Left hindlimb (tissue), 1 donor: ENCODE measurements at regions not wholly inside any gene's neighbourhood (a gene's known extent, or its start where the extent isn't known, plus 50 kb on each side); places are given as distances from the start of the nearest gene placed in this dataset.

Experiments used
- DNase-seq: peaks from one replicate; pipeline ENCODE4 v3.0.0-alpha.2; 2018

GRCh38 chr4:58679886-58680285 lies 1569.7 kb upstream of the IGFBP7 start:
- DNase-seq = no peak

GRCh38 chr4:58679051-58679450 lies 1568.9 kb upstream of the IGFBP7 start:
- no peak for DNase-seq

GRCh38 chr4:58669783-58670182 lies 1559.6 kb upstream of the IGFBP7 start:
- no peak for DNase-seq

- DNase-seq = no peak
These were observed 1555.5 kb upstream of the IGFBP7 start for GRCh38 chr4:58665649-58666048.

GRCh38 chr4:58658701-58659100 lies 1548.5 kb upstream of the IGFBP7 start:
- DNase-seq = no peak

- no peak for DNase-seq
These were observed 1543.1 kb upstream of the IGFBP7 start for GRCh38 chr4:58653251-58653650.

GRCh38 chr4:58649226-58649625 lies 1539.0 kb upstream of the IGFBP7 start:
- DNase-seq = no peak

- no peak for DNase-seq
These were observed 1535.9 kb upstream of the IGFBP7 start for GRCh38 chr4:58646126-58646525.

GRCh38 chr4:58644549-58644948 lies 1534.4 kb upstream of the IGFBP7 start:
- DNase-seq = no peak

- DNase-seq = no peak
These were observed 1526.2 kb upstream of the IGFBP7 start for GRCh38 chr4:58636381-58636780.

- no peak for DNase-seq
These were observed 1507.0 kb upstream of the IGFBP7 start for GRCh38 chr4:58617226-58617625.

- DNase-seq = no peak
These were observed 1500.8 kb upstream of the IGFBP7 start for GRCh38 chr4:58611012-58611411.

- DNase-seq = no peak
These were observed 1496.1 kb upstream of the IGFBP7 start for GRCh38 chr4:58606303-58606702.

GRCh38 chr4:58603951-58604350 lies 1493.8 kb upstream of the IGFBP7 start:
- no peak for DNase-seq

- no peak for DNase-seq
These were observed 1492.7 kb upstream of the IGFBP7 start for GRCh38 chr4:58602731-58603359.

- DNase-seq = no peak
These were observed 1491.8 kb upstream of the IGFBP7 start for GRCh38 chr4:58602022-58602421.

- DNase-seq = no peak
These were observed 1490.1 kb upstream of the IGFBP7 start for GRCh38 chr4:58600290-58600689.

- no peak for DNase-seq
These were observed 1480.5 kb upstream of the IGFBP7 start for GRCh38 chr4:58590722-58591121.

GRCh38 chr4:58587856-58588255 lies 1477.7 kb upstream of the IGFBP7 start:
- no peak for DNase-seq

- DNase-seq = no peak
These were observed 1456.1 kb upstream of the IGFBP7 start for GRCh38 chr4:58566260-58566659.

GRCh38 chr4:58564695-58565475 lies 1454.7 kb upstream of the IGFBP7 start:
- DNase-seq = no peak

- DNase-seq = no peak
These were observed 1451.0 kb upstream of the IGFBP7 start for GRCh38 chr4:58561170-58561569.

- DNase-seq = no peak
These were observed 1450.6 kb upstream of the IGFBP7 start for GRCh38 chr4:58560736-58561135.

- DNase-seq = no peak
These were observed 1443.5 kb upstream of the IGFBP7 start for GRCh38 chr4:58553679-58554078.

GRCh38 chr4:58553031-58553430 lies 1442.8 kb upstream of the IGFBP7 start:
- no peak for DNase-seq
